Fibroblast of lung (primary cell): ENCODE measurements at regions not wholly inside any gene's neighbourhood (a gene's known extent, or its start where the extent isn't known, plus 50 kb on each side); places are given as distances from the start of the nearest gene placed in this dataset.

Experiments
- DNase-seq, 2 donors: peaks; one replicate each; pipeline versions ENCODE4 v3.0.0 to v3.0.0-alpha.2; 2010; ENCODE audit warnings: low read depth in 2 of 2
- H2AFZ ChIP-seq: 2 replicates; pipeline ENCODE4 v1.5.1; 2012; ENCODE audit warnings: low read length, control low read depth, inconsistent platforms
- H3K27ac ChIP-seq: 2 replicates; pipeline ENCODE4 v1.5.1; 2011; ENCODE audit warnings: low read length, control low read depth; ENCODE audit not compliant: insufficient read depth
- H3K27me3 ChIP-seq: 2 replicates; pipeline ENCODE4 v1.5.1; 2011; ENCODE audit warnings: mild to moderate bottlenecking, low read length; ENCODE audit not compliant: control insufficient read depth, insufficient read depth
- H3K36me3 ChIP-seq: 2 replicates; pipeline ENCODE4 v1.5.1; 2011; ENCODE audit warnings: low read length; ENCODE audit not compliant: control insufficient read depth, insufficient read depth
- H3K4me1 ChIP-seq: 2 replicates; pipeline ENCODE4 v1.5.1; 2011; ENCODE audit warnings: low read length; ENCODE audit not compliant: control insufficient read depth, insufficient read depth; ENCODE audit errors: extremely low read depth
- H3K4me2 ChIP-seq: 2 replicates; pipeline ENCODE4 v1.5.1; 2011; ENCODE audit warnings: low read length, control low read depth; ENCODE audit not compliant: insufficient read depth; ENCODE audit errors: extremely low read depth
- H3K4me3 ChIP-seq, 4 experiments: fragments of 200-600 bp in 1 of 4; sonication (generic) in 1 of 4; replicated peaks in 1 of 4; 2 replicates each; pipeline ENCODE4 v1.5.1; 2011 to 2016; ENCODE audit warnings: low read length in 4 of 4, low read depth in 3 of 4, mild to moderate bottlenecking in 3 of 4, control low read depth in 2 of 4, inconsistent platforms in 1 of 4, mixed read lengths in 1 of 4; ENCODE audit not compliant: insufficient read depth in 1 of 4; ENCODE audit errors: control extremely low read depth in 1 of 4
- H3K79me2 ChIP-seq: 2 replicates; pipeline ENCODE4 v1.5.1; 2012; ENCODE audit warnings: mild to moderate bottlenecking, low read length, inconsistent platforms; ENCODE audit not compliant: control insufficient read depth, insufficient read depth
- H3K9ac ChIP-seq: 2 replicates; pipeline ENCODE4 v1.5.1; 2011; ENCODE audit warnings: mild to moderate bottlenecking, low read length, control low read depth; ENCODE audit not compliant: insufficient read depth
- H3K9me3 ChIP-seq: 2 replicates; pipeline ENCODE4 v1.5.1; 2012; ENCODE audit warnings: low read depth, low read length; ENCODE audit not compliant: control insufficient read depth, insufficient read depth
- H4K20me1 ChIP-seq: 2 replicates; pipeline ENCODE4 v1.5.1; 2011; ENCODE audit warnings: low read length; ENCODE audit not compliant: control insufficient read depth, insufficient read depth; ENCODE audit errors: extremely low read depth
- EZH2 ChIP-seq: IDR thresholded peaks from 2 replicates; pipeline ENCODE4 v1.5.1; 2012; ENCODE audit warnings: low read length, control low read depth, mild to moderate bottlenecking; ENCODE audit errors: missing control alignments
- TF ChIP-seq, protein P1 (sequence below), 2 donors: IDR thresholded peaks in 1 of 2; conservative IDR thresholded peaks in 1 of 2; 1 replicate in 1 of 2; 2 replicates in 1 of 2; pipeline ENCODE4 v1.5.1; 2011 to 2012; ENCODE audit warnings: low read length in 2 of 2, control low read depth in 1 of 2, inconsistent platforms in 1 of 2, low read depth in 1 of 2, mild to moderate bottlenecking in 1 of 2

GRCh38 chr1:143661418-143662101, 310.2 kb downstream of the FAM72C start:
- H3K9me3 ChIP-seq, result no peaks in the 10 kb centered on the region
- no peaks in the 10 kb centered on the region for H3K4me1 ChIP-seq
- no peak overlapping the region for H2AFZ ChIP-seq
- no peak overlapping the region for H3K4me2 ChIP-seq
- H3K79me2 ChIP-seq, result no peaks in the 10 kb centered on the region
- H4K20me1 ChIP-seq, result no peaks in the 10 kb centered on the region
- no peak overlapping the region for H3K9ac ChIP-seq
- H3K4me3 ChIP-seq, result no peak overlapping the region
- DNase-seq, result no peak
- peaks cover 3% of the 10 kb centered on the region for H3K27me3 ChIP-seq
- TF ChIP-seq, protein P1, sequence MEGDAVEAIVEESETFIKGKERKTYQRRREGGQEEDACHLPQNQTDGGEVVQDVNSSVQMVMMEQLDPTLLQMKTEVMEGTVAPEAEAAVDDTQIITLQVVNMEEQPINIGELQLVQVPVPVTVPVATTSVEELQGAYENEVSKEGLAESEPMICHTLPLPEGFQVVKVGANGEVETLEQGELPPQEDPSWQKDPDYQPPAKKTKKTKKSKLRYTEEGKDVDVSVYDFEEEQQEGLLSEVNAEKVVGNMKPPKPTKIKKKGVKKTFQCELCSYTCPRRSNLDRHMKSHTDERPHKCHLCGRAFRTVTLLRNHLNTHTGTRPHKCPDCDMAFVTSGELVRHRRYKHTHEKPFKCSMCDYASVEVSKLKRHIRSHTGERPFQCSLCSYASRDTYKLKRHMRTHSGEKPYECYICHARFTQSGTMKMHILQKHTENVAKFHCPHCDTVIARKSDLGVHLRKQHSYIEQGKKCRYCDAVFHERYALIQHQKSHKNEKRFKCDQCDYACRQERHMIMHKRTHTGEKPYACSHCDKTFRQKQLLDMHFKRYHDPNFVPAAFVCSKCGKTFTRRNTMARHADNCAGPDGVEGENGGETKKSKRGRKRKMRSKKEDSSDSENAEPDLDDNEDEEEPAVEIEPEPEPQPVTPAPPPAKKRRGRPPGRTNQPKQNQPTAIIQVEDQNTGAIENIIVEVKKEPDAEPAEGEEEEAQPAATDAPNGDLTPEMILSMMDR (conservative IDR thresholded peaks at IDR 0.05 in 1 of 2, IDR thresholded peaks at IDR 0.05 in 1 of 2; ENCODE audit: low read depth in 1 of 2, low read length in 2 of 2), result no peak
- no peak for TF ChIP-seq EZH2
- H3K36me3 ChIP-seq, result no peaks in the 10 kb centered on the region
- no peak overlapping the region for H3K27ac ChIP-seq

GRCh38 chr1:143660354-143660941, 311.3 kb downstream of the FAM72C start:
- no peaks in the 10 kb centered on the region for H3K36me3 ChIP-seq
- no peak overlapping the region for H3K4me3 ChIP-seq
- H3K9me3 ChIP-seq, result no peaks in the 10 kb centered on the region
- H3K4me2 ChIP-seq, result no peak overlapping the region
- TF ChIP-seq, protein P1 (conservative IDR thresholded peaks at IDR 0.05 in 1 of 2, IDR thresholded peaks at IDR 0.05 in 1 of 2; ENCODE audit: low read depth in 1 of 2, low read length in 2 of 2), result no peak
- TF ChIP-seq EZH2, result no peak
- no peaks in the 10 kb centered on the region for H3K4me1 ChIP-seq
- H2AFZ ChIP-seq, result no peak overlapping the region
- H3K9ac ChIP-seq, result no peak overlapping the region
- DNase-seq, result no peak
- H4K20me1 ChIP-seq, result no peaks in the 10 kb centered on the region
- H3K27ac ChIP-seq, result no peak overlapping the region
- H3K79me2 ChIP-seq, result no peaks in the 10 kb centered on the region
- peaks cover 3% of the 10 kb centered on the region for H3K27me3 ChIP-seq

GRCh38 chr1:143653429-143653802, 318.4 kb downstream of the FAM72C start:
- H4K20me1 ChIP-seq, result no peaks in the 10 kb centered on the region
- H3K27me3 ChIP-seq, result no peaks in the 10 kb centered on the region
- no peak for DNase-seq
- no peaks in the 10 kb centered on the region for H3K9me3 ChIP-seq
- H3K27ac ChIP-seq, result no peak overlapping the region
- H3K4me1 ChIP-seq, result no peaks in the 10 kb centered on the region
- H3K79me2 ChIP-seq, result no peaks in the 10 kb centered on the region
- H2AFZ ChIP-seq, result no peak overlapping the region
- H3K36me3 ChIP-seq, result no peaks in the 10 kb centered on the region
- H3K4me2 ChIP-seq, result no peak overlapping the region
- no peak overlapping the region for H3K4me3 ChIP-seq
- H3K9ac ChIP-seq, result no peak overlapping the region
- TF ChIP-seq, protein P1 (conservative IDR thresholded peaks at IDR 0.05 in 1 of 2, IDR thresholded peaks at IDR 0.05 in 1 of 2; ENCODE audit: low read depth in 1 of 2, low read length in 2 of 2), result no peak
- no peak for TF ChIP-seq EZH2
